Tibial nerve (tissue), 4 donors: ENCODE measurements at regions not wholly inside any gene's neighbourhood (a gene's known extent, or its start where the extent isn't known, plus 50 kb on each side); places are given as distances from the start of the nearest gene placed in this dataset.

Experiments
- CTCF ChIP-seq, 5 experiments: fragments of 200-600 bp in 3 of 5; fragments of 450-650 bp in 2 of 5; sonication (generic) in 3 of 5; IDR thresholded peaks; one replicate each; pipeline ENCODE4 v1.5.1; 2016 to 2019; ENCODE audit warnings: antibody characterized with exemption in 5 of 5, mild to moderate bottlenecking in 3 of 5, moderate library complexity in 2 of 5
- EP300 ChIP-seq, 2 donors: sonication (generic); formaldehyde crosslinking; IDR thresholded peaks; one replicate each; pipeline ENCODE4 v1.6.1; 2017; ENCODE audit warnings: antibody characterized with exemption in 2 of 2, mild to moderate bottlenecking in 1 of 2
- POLR2A ChIP-seq, 2 donors: fragments of 450-650 bp; IDR thresholded peaks; one replicate each; pipeline ENCODE4 v1.6.1; 2017; ENCODE audit warnings: antibody characterized with exemption in 2 of 2, mild to moderate bottlenecking in 2 of 2, moderate library complexity in 2 of 2

- TF ChIP-seq CTCF (IDR thresholded peaks at IDR 0.05) (no peak), EP300 (IDR thresholded peaks at IDR 0.05) (no peak), POLR2A (IDR thresholded peaks at IDR 0.05) (no peak)
Measured at GRCh38 chr13:47886314-47886713, 114.8 kb downstream of the SUCLA2 start.
